GM21529 (cell line): ENCODE measurements at regions not wholly inside any gene's neighbourhood (a gene's known extent, or its start where the extent isn't known, plus 50 kb on each side); places are given as distances from the start of the nearest gene placed in this dataset.
"Not testable (repeated sequence)": the region's sequence is repeated elsewhere in the genome, so short reads cannot be mapped to it uniquely, and the experiment has no call there.

Experiments
- ATAC-seq: cut with Tn5 transposase; IDR thresholded peaks from one replicate; pipeline ENCODE4 v1.9.1; 2021; ENCODE audit not compliant: unreplicated experiment

GRCh38 chr6:51213811-51214210 is 395.1 kb downstream of the TFAP2B start:
- ATAC-seq, result no peak

DNA sequence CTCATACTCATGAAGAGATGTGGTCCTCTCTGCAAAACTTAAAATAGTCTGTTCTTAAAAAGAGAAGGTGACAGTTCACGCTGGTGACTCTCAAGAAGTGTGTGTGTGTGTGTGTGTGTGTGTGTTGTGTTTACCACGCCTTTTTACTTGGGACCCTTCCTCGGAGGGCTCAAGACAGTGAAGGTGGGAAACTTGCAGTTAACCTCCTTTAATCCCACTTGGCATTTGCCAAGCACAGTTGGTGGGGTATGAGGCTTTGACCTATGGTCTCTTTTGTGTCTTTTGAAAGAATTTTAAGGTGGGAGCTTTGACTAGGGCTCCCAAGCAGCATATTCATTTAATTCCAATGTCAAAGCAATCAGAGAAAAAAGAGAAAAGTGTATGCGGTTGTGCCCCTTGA is 395.8 kb downstream of the TFAP2B start:
- ATAC-seq, result no peak

DNA sequence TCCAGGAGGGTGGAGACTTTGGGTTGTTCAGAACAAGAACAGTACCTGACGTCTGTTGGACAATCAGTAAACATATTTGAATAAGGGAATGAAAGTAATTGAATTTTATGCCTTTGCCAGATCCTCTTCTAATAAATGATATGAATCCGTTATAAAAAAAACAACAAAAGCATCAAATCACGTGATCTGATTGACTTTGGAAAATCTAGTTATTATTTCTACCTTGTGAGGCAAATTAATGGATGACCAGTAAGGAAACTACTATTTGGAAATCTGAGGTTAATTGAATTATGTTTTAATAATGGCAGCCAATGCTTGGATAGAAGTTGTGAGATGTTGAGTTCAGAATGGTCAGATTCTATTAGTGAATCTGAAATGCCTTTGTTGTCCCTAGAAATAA is 399.5 kb downstream of the TFAP2B start:
- ATAC-seq, result no peak

DNA sequence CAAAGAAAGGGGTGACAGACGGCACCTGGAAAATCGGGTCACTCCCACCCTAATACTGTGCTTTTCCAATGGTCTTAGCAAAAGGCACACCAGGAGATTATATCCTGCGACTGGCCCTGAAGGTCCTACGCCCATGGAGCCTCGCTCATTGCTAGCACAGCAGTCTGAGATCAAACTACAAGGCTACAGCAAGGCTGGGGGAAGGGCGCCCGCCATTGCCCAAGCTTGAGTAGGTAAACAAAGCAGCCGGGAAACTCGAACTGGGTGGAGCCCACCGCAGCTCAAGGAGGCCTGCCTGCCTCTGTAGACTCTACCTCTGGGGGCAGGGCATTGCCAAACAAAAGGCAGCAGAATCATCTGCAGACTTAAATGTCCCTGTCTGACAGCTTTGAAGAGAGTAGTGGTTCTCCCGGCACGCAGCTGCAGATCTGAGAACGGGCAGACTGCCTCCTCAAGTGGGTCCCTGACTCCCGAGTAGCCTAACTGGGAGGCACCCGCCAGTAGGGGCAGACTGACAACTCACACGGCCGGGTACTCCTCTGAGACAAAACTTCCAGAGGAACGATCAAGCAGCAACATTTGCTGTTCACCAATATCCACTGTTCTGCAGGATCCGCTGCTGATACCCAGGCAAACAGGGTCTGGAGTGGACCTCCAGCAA is 406.0 kb downstream of the TFAP2B start:
- not testable (repeated sequence) for ATAC-seq

GRCh38 chr6:51241376-51241775 is 422.7 kb downstream of the TFAP2B start:
- ATAC-seq, result no peak

DNA sequence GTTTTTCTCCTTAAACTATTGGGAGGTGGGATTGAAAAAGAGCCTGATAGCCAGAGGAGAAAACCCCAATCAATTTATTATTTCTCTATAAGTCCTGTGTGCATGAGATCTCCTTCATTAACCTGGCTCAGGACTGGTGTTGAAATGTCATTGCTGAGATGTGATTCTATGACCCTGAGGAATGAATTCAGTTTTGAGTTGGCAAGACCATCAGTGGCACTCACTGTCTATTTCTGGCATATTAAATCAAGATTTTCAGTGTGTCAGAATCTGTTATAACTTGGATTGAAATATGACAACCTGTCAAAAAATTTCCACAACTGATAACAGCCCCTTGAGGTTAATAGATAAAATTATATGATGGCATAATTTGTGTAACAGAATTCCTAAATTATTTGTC is 431.1 kb downstream of the TFAP2B start:
- no peak for ATAC-seq

DNA sequence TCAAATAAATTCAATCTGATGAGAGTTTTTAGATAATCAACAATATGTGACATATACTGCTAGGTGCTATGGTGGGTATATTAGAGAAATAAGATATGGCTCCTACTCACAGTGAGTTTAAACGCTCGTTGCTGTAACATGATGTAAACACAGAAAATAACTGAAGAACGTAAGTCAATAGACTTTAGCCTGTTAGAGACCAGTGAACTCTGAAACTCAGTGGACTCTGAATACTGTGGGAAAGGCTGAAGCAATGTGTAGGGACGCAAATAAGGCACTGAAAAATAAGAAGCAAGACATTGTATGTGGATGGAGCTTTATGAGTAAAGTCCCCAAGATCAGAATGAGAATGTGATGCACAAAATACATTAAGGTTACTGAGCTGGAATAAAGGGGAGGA is 431.6 kb downstream of the TFAP2B start:
- no peak for ATAC-seq

- ATAC-seq, result no peak
These were observed 439.3 kb downstream of the TFAP2B start for GRCh38 chr6:51257938-51258337.

- no peak for ATAC-seq
These were observed 441.3 kb downstream of the TFAP2B start for GRCh38 chr6:51260003-51260402.

DNA sequence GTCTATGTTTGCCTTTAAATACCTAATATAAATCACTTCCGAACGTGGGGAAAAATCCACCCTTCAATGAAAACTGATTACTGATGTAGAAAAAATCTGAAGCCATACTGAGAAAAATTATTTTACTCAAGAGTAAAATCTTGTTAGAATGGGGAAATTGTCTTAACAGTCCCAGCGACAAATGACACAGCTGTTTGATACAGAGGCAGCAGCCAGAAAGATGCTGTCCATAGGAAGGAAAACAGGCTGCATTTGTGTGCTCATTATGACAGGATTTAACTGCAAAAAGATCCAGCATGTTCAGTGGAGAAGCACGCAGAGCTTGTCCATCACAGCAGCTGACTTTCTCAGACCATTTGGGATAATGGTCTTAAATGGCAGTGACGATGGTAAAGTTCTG is 443.0 kb downstream of the TFAP2B start:
- ATAC-seq, result no peak

- no peak for ATAC-seq
These were observed 446.8 kb downstream of the TFAP2B start for GRCh38 chr6:51265426-51265825.

DNA sequence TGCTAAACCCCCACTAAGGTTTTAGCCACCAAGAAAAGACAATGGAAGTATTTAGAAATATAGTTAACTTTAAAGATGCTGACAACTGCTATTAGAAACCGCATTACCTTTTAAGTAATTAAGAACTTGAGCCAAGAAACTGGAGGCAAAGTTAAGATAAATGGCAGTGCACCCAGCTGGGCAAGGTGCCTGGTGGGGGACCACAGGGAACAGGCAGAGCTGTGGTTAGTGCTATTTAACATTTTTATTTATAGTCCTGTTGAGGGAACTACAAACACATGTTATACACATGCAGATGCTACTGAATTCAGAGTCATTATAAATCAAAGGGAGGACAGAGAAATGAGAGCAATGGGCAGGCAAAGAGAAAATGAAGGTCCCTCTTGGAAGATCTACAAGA is 447.9 kb downstream of the TFAP2B start:
- ATAC-seq, result no peak

- no peak for ATAC-seq
These were observed 450.0 kb downstream of the TFAP2B start for GRCh38 chr6:51268666-51269065.

DNA sequence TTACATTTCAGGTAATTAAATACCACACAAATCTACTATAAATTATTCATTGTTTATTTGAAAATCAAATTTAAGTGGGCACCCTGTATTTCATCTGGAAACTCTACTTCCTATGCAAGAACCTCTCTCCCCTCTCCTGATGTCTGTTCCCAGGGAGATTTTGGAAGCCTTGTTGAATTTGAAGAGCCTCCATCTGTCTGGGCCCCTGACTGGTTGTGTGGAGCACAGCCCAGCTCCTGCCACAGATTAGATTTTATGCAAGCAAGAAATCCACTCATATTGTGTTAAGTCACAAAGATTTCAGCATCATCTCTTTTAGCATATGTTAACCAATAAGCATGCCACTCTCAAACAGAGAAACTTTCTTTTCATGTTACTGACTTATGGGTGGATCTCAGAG is 451.2 kb downstream of the TFAP2B start:
- ATAC-seq, result no peak

DNA sequence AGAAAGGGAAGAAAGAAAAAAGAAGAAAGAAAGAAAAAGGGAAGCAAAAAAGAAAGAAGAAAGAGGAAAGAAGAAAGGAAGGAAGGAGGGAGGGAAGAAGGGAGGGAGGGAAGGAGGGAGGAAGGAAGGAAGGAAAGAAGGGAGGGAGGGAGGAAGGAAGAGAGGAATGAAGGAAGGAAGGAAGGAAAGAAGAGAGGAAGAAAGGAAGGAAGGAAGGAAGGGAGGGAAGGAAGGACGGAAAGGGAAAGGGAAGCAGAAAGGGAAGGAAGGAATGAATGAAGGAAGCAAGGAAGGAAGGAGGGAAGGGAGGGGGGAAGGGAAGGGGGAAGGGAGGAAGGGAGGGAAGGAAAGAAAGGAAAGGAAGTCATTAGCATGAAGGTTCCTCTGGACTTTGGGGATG is 452.9 kb downstream of the TFAP2B start:
- ATAC-seq, result no peak

- ATAC-seq, result no peak
These were observed 454.7 kb downstream of the TFAP2B start for GRCh38 chr6:51273228-51273961.

DNA sequence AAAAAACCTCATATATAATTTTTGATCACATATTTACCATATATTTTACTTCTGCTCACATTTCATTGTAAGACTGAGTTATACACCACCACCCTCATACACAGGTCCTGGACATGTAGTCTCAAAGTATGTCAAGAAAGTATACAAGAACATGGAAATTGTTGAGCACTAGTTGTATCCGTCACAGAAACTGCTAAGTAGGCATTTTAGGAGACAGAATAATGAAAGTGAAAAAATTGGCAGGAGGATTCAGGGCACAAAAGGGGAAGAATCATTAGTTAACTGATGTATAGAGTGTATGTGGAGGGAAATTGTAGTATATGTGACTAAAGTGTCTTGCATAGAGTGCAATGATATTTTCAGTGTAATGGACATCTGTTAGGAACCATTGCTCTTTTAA is 458.8 kb downstream of the TFAP2B start:
- ATAC-seq, result no peak

GRCh38 chr6:51282026-51282425 is 463.4 kb downstream of the TFAP2B start:
- ATAC-seq, result no peak

DNA sequence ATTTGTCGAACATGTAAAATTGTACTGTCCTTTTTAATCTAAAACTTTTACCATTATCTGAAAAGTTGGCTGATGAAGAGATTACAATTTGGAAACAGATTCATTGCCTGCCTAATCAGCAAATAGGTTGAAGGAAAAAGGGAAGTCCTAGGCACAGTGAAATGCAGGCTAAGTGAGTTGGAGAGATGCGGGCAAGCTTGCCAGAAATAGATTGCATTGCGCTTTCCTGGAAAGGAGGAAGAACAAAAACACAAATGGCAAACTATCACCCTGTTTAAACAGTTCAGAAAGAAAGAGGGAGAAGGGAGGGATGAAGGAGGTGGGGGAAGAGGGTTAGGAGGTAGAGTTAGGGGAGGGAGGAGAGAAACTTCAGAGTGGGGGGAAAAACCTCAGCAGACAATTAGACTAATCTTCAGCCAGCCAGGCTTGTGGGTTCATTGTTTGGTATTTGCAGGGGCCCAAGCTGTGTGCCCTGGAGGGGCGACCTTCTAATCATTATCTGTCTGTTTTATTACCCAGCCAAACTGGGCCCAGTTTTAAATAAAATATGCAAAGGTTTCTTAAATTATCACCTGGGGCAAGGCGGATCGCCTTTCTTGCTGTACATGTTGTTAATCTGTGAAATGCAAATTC is 465.2 kb downstream of the TFAP2B start:
- no peak for ATAC-seq

DNA sequence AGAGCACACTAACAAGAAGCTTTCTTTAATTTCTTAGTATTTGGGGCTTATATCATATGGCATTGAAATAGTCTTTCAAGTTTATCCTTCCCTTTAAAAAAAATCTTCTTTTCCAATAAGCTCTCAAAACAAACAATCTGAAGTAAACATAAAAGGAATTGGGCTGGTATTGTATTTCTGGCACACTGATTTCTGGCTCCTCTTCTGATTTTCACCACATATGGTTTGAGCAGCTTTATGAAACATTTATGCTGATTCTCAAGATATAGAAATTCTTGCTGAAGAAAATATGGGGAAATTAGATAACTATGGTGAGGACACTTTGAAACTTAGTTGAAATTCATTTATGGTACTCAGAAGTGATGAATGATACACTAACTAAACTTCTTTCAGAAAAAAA is 467.2 kb downstream of the TFAP2B start:
- no peak for ATAC-seq

DNA sequence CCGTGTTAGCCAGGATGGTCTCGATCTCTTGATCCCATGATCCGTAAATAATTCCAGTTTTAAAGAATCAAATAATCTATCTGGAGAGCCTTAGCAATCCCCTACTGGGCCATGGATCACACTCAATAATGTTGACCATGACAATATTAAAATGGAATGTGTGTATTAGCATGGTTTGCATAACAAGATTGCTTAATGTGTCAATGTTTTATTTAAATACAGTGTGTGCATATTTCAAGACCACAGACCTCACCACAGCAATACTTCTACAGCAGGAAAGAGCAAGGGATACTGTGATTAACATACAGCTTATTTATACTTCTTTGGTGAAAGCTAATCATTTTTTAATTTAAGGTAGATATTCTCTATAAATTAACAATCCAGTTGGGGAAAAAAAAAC is 470.4 kb downstream of the TFAP2B start:
- no peak for ATAC-seq

DNA sequence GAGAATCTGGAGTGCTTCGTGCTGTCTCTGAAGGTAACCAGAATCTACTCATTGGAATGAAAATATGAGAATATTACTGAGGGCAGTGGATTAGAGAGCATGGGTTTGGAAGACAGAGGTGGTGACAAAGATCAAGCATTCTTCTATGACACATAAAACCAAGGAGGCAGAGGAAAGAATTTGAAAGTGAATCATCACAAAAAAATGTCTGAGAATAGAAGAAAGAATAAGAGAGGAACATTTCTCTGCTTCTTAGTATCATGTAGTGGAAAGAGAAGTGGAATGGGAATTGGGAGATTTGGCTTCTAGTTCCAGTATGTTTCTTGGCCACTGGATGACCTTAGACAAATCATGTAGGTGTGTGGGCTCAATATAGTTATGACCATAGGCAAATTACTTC is 474.0 kb downstream of the TFAP2B start:
- ATAC-seq, result no peak
